Body of pancreas (tissue), 4 donors: ENCODE measurements at regions not wholly inside any gene's neighbourhood (a gene's known extent, or its start where the extent isn't known, plus 50 kb on each side); places are given as distances from the start of the nearest gene placed in this dataset.

ENCODE experiments used
- POLR2A ChIP-seq, 3 donors: fragments of 450-650 bp; IDR thresholded peaks; one replicate each; pipeline ENCODE4 v1.6.1; 2016; ENCODE audit warnings: antibody characterized with exemption in 3 of 3, mild to moderate bottlenecking in 2 of 3
- TF ChIP-seq, protein P1 (sequence below), 7 experiments: fragments of 450-650 bp in 4 of 7; fragments of 200-600 bp in 3 of 7; sonication (generic) in 3 of 7; IDR thresholded peaks; one replicate each; pipeline ENCODE4 v1.5.1; 2016 to 2019; ENCODE audit warnings: antibody characterized with exemption in 7 of 7

DNA sequence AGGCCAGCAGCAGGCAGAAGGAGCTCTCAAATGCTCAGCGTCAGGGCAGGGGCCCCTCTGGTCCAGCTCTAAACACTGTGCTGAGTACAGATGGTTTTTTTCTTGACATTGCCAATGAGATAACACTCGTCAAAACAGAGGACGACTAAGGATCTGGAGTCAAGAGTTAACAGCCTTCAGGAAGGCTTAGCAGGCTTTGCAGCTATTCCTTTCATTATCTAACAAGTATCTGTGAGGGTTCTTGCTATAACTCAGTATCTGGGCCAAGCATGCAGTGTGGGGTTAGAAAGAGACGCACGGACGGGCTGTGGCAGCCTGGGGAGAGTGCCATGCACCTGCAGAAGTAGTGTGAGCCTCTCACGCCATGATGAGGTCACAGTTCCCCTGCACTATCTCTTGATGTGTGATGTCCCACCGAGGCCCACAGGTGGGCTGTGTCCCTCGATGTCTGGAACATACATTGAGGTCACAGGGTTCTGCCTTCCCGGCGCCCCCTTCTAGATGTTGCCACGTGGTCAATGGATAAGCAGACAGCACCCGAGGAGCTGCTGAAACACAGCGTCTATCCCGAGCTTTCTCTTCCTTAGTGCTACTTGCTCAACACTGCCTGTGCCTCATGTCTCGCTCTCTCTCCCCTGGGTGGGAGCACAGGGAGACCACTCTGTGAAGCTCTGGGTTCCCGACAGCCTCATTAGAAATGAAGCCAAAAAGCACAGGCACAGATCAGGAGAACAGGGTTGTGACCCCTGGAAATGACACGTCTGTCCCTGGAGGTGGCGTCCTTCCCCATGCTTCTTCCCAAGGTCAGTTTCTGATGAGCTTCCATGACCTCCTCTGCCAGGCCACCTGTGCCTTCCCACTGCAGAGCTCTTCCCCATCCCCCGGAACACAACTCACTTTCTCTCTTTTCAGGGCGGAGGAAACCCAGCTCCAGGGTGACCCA is 85.5 kb upstream of the RPS6KA2 start:
- TF ChIP-seq, protein P1, sequence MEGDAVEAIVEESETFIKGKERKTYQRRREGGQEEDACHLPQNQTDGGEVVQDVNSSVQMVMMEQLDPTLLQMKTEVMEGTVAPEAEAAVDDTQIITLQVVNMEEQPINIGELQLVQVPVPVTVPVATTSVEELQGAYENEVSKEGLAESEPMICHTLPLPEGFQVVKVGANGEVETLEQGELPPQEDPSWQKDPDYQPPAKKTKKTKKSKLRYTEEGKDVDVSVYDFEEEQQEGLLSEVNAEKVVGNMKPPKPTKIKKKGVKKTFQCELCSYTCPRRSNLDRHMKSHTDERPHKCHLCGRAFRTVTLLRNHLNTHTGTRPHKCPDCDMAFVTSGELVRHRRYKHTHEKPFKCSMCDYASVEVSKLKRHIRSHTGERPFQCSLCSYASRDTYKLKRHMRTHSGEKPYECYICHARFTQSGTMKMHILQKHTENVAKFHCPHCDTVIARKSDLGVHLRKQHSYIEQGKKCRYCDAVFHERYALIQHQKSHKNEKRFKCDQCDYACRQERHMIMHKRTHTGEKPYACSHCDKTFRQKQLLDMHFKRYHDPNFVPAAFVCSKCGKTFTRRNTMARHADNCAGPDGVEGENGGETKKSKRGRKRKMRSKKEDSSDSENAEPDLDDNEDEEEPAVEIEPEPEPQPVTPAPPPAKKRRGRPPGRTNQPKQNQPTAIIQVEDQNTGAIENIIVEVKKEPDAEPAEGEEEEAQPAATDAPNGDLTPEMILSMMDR (IDR thresholded peaks at IDR 0.05), result no peak
- no peak for TF ChIP-seq POLR2A (IDR thresholded peaks at IDR 0.05)
